HG03378 (cell line): ENCODE measurements at regions not wholly inside any gene's neighbourhood (a gene's known extent, or its start where the extent isn't known, plus 50 kb on each side); places are given as distances from the start of the nearest gene placed in this dataset.

Experiments used
- ATAC-seq: cut with Tn5 transposase; IDR thresholded peaks from one replicate; pipeline ENCODE4 v1.9.1; 2021; ENCODE audit warnings: mild to moderate bottlenecking, moderate library complexity; ENCODE audit not compliant: unreplicated experiment

DNA sequence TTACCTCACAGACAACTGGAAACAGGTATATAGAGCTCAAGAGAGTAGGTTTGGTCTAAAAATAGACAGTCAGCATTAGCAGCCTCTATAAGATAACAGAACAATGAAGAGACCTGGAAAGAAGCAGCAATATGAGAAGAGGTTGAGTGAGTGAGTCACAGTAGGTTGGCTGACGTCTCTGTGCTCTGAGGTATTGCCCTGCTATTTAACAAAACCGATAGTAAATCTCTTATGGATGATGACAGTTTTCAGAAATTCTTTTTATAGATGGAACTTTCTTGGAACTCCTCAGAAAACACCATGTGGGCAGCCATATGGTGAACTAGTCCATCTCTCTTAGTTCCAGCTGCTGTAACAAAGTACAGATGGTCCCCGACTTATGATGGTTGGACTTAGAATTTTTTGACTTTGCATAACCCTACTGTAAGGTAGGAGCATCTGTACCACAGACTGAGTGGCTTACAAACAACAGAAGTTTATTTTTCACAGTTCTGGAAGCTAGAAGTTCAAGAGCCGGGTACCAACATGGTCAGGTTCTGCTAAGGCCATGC is 123.5 kb downstream of the MBD2 start:
- no peak for ATAC-seq

DNA sequence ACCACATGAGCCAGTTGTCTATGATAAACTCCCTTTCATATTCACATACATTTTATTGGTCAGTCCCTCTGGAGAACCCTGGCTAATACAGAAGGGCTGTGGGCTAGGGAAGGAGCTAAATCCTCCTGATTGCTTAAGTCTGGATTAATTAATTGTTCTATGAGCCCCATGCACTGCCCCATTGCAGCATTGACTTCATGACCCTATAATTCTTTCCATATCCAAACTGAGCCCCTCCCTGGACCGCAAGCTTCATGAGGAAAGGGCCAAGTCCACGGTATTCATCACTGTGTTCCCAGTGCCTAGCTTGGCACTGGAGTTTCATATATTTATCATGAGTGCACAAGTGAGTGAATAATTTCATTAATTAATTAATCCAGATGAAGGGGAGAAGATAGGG is 124.0 kb downstream of the MBD2 start:
- no peak for ATAC-seq

DNA sequence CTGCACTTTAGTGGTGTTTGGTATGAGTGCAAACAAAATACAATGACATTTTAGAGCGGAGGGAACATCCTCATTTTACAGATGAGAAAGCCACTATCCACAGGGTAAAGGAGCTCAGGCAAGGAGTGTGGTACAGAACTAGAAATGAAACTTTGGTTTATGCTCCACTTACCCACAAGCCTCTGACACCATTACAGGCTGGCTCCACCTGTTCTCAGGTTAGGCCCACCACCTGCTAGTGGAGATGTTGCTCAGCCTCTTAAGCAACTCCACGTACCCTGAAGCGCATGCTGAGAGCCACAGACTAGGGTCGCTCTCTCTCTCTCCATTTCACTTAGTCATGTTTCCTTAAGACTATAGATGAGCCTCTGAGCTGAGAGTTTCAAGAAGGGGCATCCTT is 130.0 kb downstream of the MBD2 start:
- ATAC-seq: no peak

- no peak for ATAC-seq
Observed at GRCh38 chr18:54090856-54091255, 133.6 kb downstream of the MBD2 start.

DNA sequence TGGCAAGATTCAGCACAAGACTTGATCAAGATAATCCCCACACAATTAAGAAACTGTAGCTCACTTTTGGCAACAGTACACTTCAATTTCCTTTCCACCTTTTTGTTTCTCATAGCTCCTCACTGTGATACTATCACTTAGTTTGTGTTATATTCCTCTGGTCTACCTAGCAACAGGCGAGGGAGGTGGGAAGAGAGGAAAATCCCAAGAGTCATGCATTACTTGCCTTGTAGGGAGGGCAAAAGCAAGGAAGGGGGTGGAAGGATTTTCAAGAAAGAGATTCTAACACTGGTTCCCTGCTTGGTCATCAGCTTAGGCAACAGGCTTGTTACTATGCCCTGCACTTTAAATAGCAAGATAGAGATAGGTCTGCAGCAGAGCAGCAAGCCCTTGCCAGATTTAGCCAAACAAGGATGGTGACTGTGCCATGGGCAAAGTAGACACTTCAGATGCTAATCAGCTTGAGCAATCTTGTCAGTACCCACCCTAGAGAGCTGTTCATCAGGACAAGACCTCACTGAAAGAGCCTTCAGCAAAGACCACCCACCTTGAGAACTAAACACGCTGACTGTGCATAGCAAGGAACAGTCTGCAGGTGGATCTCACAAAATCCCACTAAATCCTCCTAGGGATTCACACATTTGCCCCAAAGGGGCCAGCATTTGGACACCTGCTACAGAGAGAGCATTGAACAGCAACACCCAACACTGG is 134.6 kb downstream of the MBD2 start:
- no peak for ATAC-seq

DNA sequence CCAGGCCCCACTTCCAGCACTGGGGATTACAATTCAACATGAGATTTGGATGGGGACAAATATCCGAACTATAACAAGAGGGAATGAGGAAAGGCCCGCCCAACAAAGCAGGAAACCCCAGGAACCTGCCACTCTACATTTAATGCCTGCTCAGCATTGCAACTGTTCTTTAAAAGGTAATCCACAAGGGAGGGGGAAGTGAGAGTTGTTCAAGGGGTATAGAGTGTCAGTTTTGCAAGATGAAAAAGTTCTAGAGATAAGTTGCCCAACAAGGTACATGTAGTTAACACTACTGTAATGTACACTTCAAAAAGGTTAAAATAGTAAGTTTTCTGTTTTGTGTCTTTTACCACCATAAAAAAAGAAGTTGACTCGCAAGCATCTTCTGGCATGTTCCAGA is 137.6 kb downstream of the MBD2 start:
- no peak for ATAC-seq

DNA sequence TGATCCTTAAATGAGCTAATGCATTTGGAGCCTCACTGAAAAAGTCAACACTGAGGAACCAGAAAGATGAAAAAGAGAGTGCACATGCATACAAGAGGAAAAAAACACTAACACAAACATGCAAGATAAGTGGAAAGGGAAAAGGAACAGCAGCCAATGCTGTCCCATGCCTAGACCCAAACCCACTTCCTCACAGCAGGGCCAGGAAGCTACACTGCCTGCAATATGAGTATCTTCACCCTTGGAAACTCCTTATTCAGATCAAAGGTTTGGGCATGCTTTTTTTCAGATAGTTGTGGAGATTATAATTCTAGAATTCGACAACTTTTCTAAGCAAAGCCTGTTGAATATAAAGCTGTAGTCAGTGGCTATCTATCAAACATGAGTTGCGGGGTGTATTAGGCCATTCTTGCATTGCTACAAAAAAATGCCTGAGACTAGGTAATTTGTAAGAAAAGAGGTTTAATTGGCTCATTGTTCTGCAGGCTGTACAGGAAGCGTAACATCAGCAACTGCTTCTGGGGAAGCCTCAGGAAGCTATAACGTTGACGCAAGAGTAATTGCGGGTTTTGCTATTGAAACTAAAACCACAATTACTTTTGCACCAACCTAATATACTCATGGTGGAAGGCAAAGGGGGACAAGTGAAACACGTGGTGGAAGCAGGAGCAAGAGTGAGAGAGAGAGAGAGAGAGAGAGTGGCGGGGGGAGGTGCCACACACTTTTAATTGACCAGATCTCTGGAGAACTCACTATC is 138.2 kb downstream of the MBD2 start:
- ATAC-seq: peak; percentile 89

GRCh38 chr18:54080858-54081257 is 143.6 kb downstream of the MBD2 start:
- ATAC-seq: no peak

- no peak for ATAC-seq
Observed at GRCh38 chr18:54076166-54076565, 148.3 kb downstream of the MBD2 start.

- no peak for ATAC-seq
Observed at GRCh38 chr18:54075689-54076088, 148.8 kb downstream of the MBD2 start.

- no peak for ATAC-seq
Observed at GRCh38 chr18:54069729-54070128, 154.7 kb downstream of the MBD2 start.

DNA sequence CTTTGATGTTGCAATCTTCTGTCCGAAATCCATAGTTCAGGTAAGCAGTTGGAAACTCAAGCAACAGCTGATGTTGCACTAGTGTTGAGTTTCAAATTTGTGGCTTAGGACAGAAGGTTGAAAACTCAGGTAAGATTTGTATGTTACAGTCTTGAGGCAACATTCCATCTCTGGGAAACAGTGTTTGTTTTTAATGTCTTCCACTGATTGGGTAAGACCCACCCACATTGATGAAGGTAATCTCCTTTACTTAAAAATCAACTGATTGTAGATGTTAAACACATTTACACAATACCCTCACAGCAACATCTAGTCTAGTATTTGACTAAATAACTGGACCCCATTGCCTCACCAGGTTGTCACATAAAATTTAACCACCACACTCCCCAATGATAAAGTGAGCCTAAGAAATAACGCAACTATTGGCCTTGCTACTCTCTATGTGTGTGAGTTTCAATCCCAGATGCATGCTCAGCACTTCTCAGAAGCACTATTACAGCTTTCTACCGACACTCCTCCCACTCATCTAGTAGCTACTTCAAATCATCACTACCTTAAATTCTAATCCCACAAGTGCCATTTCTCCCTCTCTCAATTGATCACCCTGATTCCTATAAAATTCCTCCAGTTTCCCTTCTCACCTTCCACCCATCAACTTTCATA is 164.0 kb downstream of the MBD2 start:
- ATAC-seq: no peak

DNA sequence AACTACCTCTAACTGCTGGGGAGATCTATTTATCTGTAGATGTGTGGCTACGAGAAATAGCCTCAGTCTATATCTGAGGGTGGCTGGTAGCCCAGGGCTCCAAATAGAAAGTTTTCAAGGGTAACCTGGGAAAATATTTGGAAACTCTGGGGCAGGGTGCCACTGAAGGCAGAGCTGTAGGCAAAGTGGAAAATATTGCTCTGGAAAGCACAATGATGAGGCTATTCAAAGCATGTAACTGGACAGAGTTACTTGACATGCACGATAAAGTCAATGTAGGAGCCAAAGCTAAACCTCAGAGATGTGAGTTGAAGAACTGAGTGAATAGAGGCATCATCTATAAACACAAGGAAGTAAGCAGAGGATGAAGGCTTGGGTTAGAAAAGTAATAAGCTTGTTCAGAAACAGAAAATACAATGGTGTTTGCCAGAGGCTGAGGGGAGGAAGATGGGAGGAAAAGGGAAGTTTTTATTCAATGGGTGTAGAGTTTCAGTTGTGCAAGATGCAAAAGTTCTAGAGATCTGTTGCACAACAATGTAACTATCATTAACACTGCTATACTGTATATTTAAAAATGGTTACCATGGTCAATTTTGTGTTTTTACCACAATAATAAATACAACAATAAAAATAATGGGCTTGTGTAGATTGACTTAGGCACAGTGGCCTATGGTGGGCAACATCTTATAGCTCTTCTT is 171.6 kb downstream of the MBD2 start:
- ATAC-seq: no peak

- no peak for ATAC-seq
Observed at GRCh38 chr18:54052259-54052658, 172.2 kb downstream of the MBD2 start.

DNA sequence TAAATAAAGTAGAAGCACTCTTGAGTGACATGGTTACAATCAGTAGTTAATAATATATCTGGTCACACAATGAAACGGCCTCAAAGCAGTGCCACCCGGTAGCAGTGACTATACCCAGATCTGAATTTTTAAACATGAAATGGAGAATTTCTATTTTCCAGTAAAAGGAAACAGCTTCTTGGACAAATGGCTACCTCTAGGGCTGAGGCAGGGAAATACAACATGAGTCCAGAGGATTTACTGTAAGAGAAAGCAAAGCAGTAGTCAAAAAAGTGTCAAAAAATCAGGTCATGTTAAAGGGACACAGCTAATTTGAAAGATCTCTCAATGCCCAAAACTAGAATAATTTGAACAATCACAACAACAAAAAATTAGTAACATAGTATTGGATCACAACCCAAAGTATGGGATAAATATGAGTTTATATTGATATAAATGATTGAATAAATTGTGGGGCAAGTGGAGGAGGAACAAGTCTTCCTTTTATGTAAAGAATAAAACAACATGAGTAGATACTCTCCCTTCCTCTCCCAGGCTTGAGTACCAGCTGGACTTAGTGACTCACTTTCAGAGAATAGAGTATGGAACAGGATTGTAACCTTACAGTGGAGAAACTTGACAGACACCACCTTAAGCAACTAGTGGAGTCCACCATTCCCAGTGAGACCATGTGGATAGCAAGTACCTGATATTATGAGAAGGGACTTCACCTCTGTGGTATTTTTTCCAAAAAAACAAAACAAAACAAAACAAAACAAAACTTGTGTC is 180.8 kb downstream of the MBD2 start:
- ATAC-seq: no peak

DNA sequence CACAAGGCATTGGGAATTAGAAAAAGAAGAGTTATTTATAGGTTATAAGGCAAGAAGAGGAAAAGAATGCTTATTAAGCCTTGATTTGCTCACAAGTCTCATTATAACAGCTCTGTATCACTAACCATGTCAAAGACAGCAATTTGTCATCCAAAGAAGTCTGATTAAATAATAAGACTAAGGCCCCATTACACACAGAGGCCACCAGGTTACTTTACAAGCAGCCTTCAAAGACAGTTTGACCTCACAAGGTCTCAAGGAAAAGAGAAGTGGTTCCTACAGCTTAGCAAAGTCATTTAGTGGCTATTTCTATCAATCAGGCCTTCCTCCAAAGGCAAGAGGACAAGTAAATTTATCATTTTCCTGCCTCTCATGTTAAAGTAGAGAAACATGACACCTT is 188.5 kb downstream of the MBD2 start:
- no peak for ATAC-seq

- no peak for ATAC-seq
Observed at GRCh38 chr18:54033052-54033451, 191.4 kb downstream of the MBD2 start.

GRCh38 chr18:54032412-54032811 is 192.1 kb downstream of the MBD2 start:
- no peak for ATAC-seq

GRCh38 chr18:54031243-54031642 is 193.2 kb downstream of the MBD2 start:
- ATAC-seq: no peak

DNA sequence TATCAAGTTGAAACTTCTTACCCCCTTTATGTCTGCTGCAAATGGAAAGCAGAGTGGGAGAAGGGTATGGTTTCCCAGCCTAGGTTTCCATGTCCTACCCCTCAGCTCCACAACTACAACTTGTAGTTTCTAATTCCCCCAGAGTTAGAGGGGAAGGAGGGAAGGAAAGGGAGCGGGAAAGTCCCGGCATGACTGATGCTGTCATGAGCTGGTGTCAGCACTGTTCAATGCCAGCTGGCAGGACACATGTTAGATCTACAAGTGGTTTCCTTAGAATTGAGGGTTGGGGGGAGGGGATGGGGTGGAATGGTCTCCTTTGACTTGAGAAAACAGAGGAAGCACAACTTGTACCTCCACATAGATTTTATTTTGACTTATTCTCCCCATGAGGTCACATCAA is 194.0 kb downstream of the MBD2 start:
- no peak for ATAC-seq
